OCI-LY1 (cell line): ENCODE measurements at regions not wholly inside any gene's neighbourhood (a gene's known extent, or its start where the extent isn't known, plus 50 kb on each side); places are given as distances from the start of the nearest gene placed in this dataset.

Experiments used
- H2AFZ ChIP-seq: fragments of 200-600 bp; sonication (generic), shearing (Covaris generic); 2 replicates; pipeline ENCODE4 v1.6.0; 2014; ENCODE audit warnings: antibody characterized with exemption, mild to moderate bottlenecking, low read length
- H3F3A ChIP-seq: fragments of 200-600 bp; sonication (generic), shearing (Covaris generic); 2 replicates; pipeline ENCODE4 v1.6.0; 2014; ENCODE audit warnings: mild to moderate bottlenecking, antibody characterized with exemption, low read length, moderate library complexity; ENCODE audit not compliant: insufficient read depth
- H3K27ac ChIP-seq: fragments of 200-600 bp; sonication (generic); 2 replicates; pipeline ENCODE4 v1.5.1; 2014; ENCODE audit warnings: low read length, mixed run types, mild to moderate bottlenecking, low read depth; ENCODE audit not compliant: poor library complexity, severe bottlenecking
- H3K27me3 ChIP-seq: fragments of 200-600 bp; sonication (generic); 2 replicates; pipeline ENCODE4 v1.6.0; 2014; ENCODE audit warnings: antibody characterized with exemption, mild to moderate bottlenecking, low read length, moderate library complexity; ENCODE audit not compliant: insufficient read depth
- H3K36me3 ChIP-seq: fragments of 200-600 bp; sonication (generic); 2 replicates; pipeline ENCODE4 v1.6.1; 2014; ENCODE audit warnings: mild to moderate bottlenecking, antibody characterized with exemption, low read length, moderate library complexity, mixed read lengths; ENCODE audit not compliant: insufficient read depth
- H3K4me1 ChIP-seq: fragments of 200-600 bp; sonication (generic); 2 replicates; pipeline ENCODE4 v1.5.1; 2014; ENCODE audit warnings: mild to moderate bottlenecking, low read length, moderate library complexity; ENCODE audit not compliant: insufficient read depth, severe bottlenecking
- H3K4me2 ChIP-seq: fragments of 200-600 bp; sonication (generic), shearing (Covaris generic); 2 replicates; pipeline ENCODE4 v1.6.1; 2014; ENCODE audit warnings: low read length
- H3K4me3 ChIP-seq: fragments of 200-600 bp; sonication (generic); 2 replicates; pipeline ENCODE4 v1.5.1; 2014; ENCODE audit warnings: low read length, low read depth, mild to moderate bottlenecking, mixed read lengths; ENCODE audit not compliant: poor library complexity, severe bottlenecking
- H3K79me2 ChIP-seq: fragments of 200-600 bp; shearing (Covaris generic); 2 replicates; pipeline ENCODE4 v1.6.1; 2016; ENCODE audit warnings: mixed run types, low read length, mixed read lengths; ENCODE audit not compliant: insufficient read depth
- H3K9ac ChIP-seq: fragments of 200-600 bp; sonication (generic), shearing (Covaris generic); 2 replicates; pipeline ENCODE4 v1.6.1; 2014; ENCODE audit warnings: mild to moderate bottlenecking, low read length, mixed read lengths
- H3K9me2 ChIP-seq: fragments of 200-600 bp; sonication (generic), shearing (Covaris generic); 2 replicates; pipeline ENCODE4 v1.6.1; 2014; ENCODE audit warnings: low read depth, mild to moderate bottlenecking, low read length, mixed read lengths
- H3K9me3 ChIP-seq: fragments of 200-600 bp; shearing (Covaris generic); 2 replicates; pipeline ENCODE4 v1.6.1; 2014; ENCODE audit warnings: low read length, mixed read lengths
- H4K20me1 ChIP-seq: fragments of 200-600 bp; sonication (generic), shearing (Covaris generic); 2 replicates; pipeline ENCODE4 v1.6.0; 2016; ENCODE audit warnings: mild to moderate bottlenecking, low read length; ENCODE audit not compliant: insufficient read depth
- CTCF ChIP-seq: fragments of 200-600 bp; sonication (generic), shearing (Covaris generic); IDR thresholded peaks from 2 replicates; pipeline ENCODE4 v1.5.1; 2017; ENCODE audit warnings: mild to moderate bottlenecking, antibody characterized with exemption, low read length, moderate library complexity, mixed read lengths
- EZH2 ChIP-seq: fragments of 200-600 bp; sonication (generic), shearing (Covaris generic); IDR thresholded peaks from 2 replicates; pipeline ENCODE4 v1.8.0; 2017; ENCODE audit warnings: borderline replicate concordance, mixed run types, mild to moderate bottlenecking, antibody characterized with exemption, low read length, moderate library complexity, mixed read lengths

GRCh38 chr3:159001711-159002110 is 199.9 kb downstream of the MFSD1 start:
- Histone ChIP-seq H3K4me1 (no peaks in the 10 kb centered on the region), H3K4me3 (no peak overlapping the region), H3K4me2 (no peak overlapping the region), H2AFZ (no peak overlapping the region), H3F3A (no peaks in the 10 kb centered on the region), H3K27ac (no peak overlapping the region), H3K27me3 (no peaks in the 10 kb centered on the region), H3K79me2 (no peaks in the 10 kb centered on the region), H3K36me3 (no peaks in the 10 kb centered on the region), H3K9me2 (no peaks in the 10 kb centered on the region), H3K9ac (no peak overlapping the region), H3K9me3 (no peaks in the 10 kb centered on the region), H4K20me1 (no peaks in the 10 kb centered on the region)
- TF ChIP-seq CTCF (no peak), EZH2 (no peak)

GRCh38 chr3:159005137-159005536 is 203.3 kb downstream of the MFSD1 start:
- Histone ChIP-seq H3K4me1 (no peaks in the 10 kb centered on the region), H3K27me3 (no peaks in the 10 kb centered on the region), H3K9me3 (no peaks in the 10 kb centered on the region), H3K4me2 (no peak overlapping the region), H3K9ac (no peak overlapping the region), H4K20me1 (no peaks in the 10 kb centered on the region), H2AFZ (no peak overlapping the region), H3K79me2 (no peaks in the 10 kb centered on the region), H3K9me2 (no peaks in the 10 kb centered on the region), H3K4me3 (no peak overlapping the region), H3K36me3 (no peaks in the 10 kb centered on the region), H3K27ac (no peak overlapping the region), H3F3A (no peaks in the 10 kb centered on the region)
- TF ChIP-seq EZH2 (no peak), CTCF (no peak)

DNA sequence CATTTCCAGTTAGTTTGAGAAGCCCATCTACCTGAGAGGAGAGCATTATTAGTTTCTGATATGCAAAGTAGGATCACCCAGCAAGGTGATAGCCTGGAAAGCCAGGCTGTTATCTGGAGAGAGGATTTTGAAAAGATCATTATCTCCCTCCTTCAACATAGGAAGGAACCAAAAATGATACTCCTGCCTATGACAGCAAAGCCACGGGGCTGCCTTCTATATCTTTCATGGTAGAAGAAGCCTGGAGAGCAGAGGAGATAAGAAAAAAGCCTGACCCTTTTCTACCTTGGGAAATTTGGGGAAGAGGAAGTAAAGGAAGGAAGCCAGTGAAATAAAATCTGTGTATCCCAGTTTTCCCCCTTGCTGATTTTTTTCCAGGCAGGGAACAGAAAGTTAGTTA is 205.5 kb downstream of the MFSD1 start:
- no peaks in the 10 kb centered on the region for H3K4me1 ChIP-seq
- no peaks in the 10 kb centered on the region for H3K9me3 ChIP-seq
- H2AFZ ChIP-seq = no peak overlapping the region

More for the DNA sequence above, 205.5 kb downstream of the MFSD1 start:
- H3F3A ChIP-seq = no peaks in the 10 kb centered on the region
- H3K4me2 ChIP-seq = no peak overlapping the region
- H3K4me3 ChIP-seq = no peak overlapping the region
- H3K9me2 ChIP-seq = no peaks in the 10 kb centered on the region
- no peaks in the 10 kb centered on the region for H3K27me3 ChIP-seq
- no peaks in the 10 kb centered on the region for H4K20me1 ChIP-seq
- no peaks in the 10 kb centered on the region for H3K79me2 ChIP-seq
- H3K9ac ChIP-seq = no peak overlapping the region
- no peaks in the 10 kb centered on the region for H3K36me3 ChIP-seq
- TF ChIP-seq CTCF (no peak), EZH2 (no peak)
- no peak overlapping the region for H3K27ac ChIP-seq
